ENCODE measurements at regions not wholly inside any gene's neighbourhood (a gene's known extent, or its start where the extent isn't known, plus 50 kb on each side); places are given as distances from the start of the nearest gene placed in this dataset.
"Not testable (repeated sequence)": the region's sequence is repeated elsewhere in the genome, so short reads cannot be mapped to it uniquely, and the experiment has no call there.

DNA sequence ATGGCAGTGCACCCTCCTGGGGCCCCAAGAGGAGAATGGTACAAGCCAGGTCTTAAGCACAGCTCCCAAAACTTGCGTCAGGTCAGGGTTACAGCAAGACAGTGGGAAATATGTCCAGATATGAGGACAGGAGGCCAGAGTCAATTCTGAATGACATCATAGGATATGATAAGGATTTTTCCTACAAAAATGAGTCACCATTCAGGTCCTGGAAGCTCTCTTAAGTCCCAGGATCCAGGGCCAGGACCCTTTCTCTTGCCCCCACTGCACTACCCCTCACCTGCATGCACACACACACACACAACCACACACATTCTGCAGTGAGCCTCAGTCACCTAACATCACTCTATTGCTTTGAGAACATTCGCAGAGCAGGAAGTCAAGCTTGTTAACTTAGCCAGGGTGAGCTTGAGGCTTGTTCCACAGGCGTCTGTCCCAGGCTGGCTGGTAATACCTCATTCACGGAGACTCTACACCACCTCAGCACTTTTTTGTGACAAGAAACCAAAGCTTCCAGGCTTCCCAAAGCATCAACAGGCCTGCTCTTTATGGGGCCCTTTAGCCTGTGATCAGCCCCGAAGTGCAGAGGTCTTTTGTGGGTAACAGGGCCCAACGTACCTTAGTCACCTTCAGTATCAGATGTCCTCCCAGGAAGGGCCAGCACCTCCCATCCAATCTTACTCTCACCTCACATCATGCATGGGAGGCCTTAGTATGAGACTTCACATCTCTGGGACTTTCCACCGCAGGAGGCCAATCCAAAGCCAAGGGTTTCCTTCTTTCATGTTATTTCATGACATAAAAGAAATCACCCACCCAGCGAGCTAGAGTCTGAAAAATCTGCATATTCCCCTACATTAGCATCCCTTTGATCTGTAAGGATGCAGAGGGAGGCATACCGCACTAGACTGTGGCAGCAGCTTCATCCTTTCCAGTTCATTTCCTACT is 74.0 kb upstream of the LIPC start:
- Histone ChIP-seq H3K4me1 (no peaks in the 10 kb centered on the region), H3K36me3 (no peaks in the 10 kb centered on the region), H3K27ac (no peak overlapping the region), H3K9me3 (no peaks in the 10 kb centered on the region), H3K27me3 (no peaks in the 10 kb centered on the region), H3K4me3 (no peak overlapping the region)
- peak in 1 of 2 donors; percentile 32 for DNase-seq
- no peak for TF ChIP-seq POLR2A (IDR thresholded peaks at IDR 0.05)
- TF ChIP-seq, protein P1, sequence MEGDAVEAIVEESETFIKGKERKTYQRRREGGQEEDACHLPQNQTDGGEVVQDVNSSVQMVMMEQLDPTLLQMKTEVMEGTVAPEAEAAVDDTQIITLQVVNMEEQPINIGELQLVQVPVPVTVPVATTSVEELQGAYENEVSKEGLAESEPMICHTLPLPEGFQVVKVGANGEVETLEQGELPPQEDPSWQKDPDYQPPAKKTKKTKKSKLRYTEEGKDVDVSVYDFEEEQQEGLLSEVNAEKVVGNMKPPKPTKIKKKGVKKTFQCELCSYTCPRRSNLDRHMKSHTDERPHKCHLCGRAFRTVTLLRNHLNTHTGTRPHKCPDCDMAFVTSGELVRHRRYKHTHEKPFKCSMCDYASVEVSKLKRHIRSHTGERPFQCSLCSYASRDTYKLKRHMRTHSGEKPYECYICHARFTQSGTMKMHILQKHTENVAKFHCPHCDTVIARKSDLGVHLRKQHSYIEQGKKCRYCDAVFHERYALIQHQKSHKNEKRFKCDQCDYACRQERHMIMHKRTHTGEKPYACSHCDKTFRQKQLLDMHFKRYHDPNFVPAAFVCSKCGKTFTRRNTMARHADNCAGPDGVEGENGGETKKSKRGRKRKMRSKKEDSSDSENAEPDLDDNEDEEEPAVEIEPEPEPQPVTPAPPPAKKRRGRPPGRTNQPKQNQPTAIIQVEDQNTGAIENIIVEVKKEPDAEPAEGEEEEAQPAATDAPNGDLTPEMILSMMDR (IDR thresholded peaks at IDR 0.05): no peak
- TF ChIP-seq EP300 (IDR thresholded peaks at IDR 0.05): no peak
- TF ChIP-seq POLR2AphosphoS5 (IDR thresholded peaks at IDR 0.05): no peak
- intact Hi-C loops (cut with DNase I; ENCODE audit: low total_unique reads): no loop called here
- 82 to 88% (median 87%) methylated on average over 9 of the region's 9 CpGs for WGBS, 5 donors

DNA sequence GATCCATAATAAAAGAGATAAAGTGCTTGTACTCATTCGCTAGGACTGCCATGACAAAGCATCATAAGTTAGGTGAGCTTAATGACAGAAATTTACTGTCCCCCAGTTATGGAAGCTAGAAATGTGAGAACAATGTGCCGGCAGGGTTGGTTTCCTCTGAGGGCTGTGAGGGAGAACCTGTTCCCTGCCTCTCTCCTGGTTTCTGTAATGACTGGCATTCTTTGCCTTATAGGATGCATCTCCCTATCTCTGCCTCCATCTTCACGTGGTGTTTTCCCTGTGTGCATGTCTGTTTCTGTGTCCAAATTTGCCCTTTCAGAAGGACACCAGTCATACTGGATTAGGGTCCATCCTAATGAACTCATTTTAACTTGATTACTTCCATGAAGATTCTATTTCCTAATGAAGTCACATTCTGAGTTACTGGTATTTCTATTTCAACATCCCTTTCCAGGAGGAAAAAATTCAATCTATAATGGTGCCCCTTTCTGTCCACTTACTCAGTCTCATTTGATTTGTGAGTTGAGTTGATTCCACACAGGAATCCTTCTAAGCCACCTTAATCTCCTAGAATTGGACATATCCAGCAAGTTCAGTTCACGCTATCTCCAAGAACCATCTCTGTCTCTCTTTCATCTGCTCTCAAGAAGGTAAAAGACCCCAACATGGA is 71.2 kb upstream of the LIPC start:
- H3K4me3 ChIP-seq: no peak overlapping the region
- no peaks in the 10 kb centered on the region for H3K36me3 ChIP-seq
- WGBS, 5 donors: 88 to 92% (median 90%) methylated on average over 4 of the region's 4 CpGs
- H3K27ac ChIP-seq: no peak overlapping the region
- H3K4me1 ChIP-seq: no peaks in the 10 kb centered on the region
- no peaks in the 10 kb centered on the region for H3K27me3 ChIP-seq
- intact Hi-C loops (cut with DNase I; ENCODE audit: low total_unique reads): no loop called here
- no peak for DNase-seq
- TF ChIP-seq POLR2AphosphoS5 (IDR thresholded peaks at IDR 0.05) (no peak), EP300 (IDR thresholded peaks at IDR 0.05) (no peak), POLR2A (IDR thresholded peaks at IDR 0.05) (no peak)
- TF ChIP-seq, protein P1 (IDR thresholded peaks at IDR 0.05): no peak
- H3K9me3 ChIP-seq: no peaks in the 10 kb centered on the region

DNA sequence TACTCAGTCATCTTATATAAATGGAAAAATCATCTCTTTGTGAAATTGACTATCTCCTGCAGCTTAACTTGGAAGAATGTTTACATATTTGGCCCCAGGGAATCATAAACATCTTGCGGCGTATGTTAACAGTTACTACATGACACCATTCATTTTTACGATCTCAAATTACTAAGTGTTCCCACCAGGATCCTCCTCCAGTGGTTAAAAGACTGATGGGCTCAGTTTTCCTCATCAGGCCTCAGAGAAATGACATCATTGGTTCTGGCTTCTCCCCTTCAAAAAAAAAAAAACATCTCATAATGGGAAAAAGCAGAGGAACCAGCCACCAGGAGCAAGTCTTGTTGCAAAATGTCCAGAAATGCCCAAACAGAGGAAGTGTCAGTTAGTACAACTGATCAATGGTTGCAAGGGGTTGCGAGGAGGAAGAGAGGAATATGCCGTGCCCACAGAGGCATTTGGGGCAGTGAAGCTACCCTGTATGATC is 70.5 kb upstream of the LIPC start:
- WGBS, 5 donors: 58 to 87% (median 77%) methylated on average over 5 of the region's 5 CpGs
- no peak for TF ChIP-seq POLR2AphosphoS5 (IDR thresholded peaks at IDR 0.05)
- no peak for TF ChIP-seq POLR2A (IDR thresholded peaks at IDR 0.05)
- no peak for TF ChIP-seq EP300 (IDR thresholded peaks at IDR 0.05)
- TF ChIP-seq, protein P1 (IDR thresholded peaks at IDR 0.05): no peak
- no peaks in the 10 kb centered on the region for H3K4me1 ChIP-seq
- intact Hi-C loops (cut with DNase I; ENCODE audit: low total_unique reads): no loop called here
- no peak overlapping the region for H3K27ac ChIP-seq
- no peak overlapping the region for H3K4me3 ChIP-seq
- peak in 1 of 2 donors; percentile 66 for DNase-seq
- no peaks in the 10 kb centered on the region for H3K36me3 ChIP-seq
- H3K9me3 ChIP-seq: no peaks in the 10 kb centered on the region
- no peaks in the 10 kb centered on the region for H3K27me3 ChIP-seq

DNA sequence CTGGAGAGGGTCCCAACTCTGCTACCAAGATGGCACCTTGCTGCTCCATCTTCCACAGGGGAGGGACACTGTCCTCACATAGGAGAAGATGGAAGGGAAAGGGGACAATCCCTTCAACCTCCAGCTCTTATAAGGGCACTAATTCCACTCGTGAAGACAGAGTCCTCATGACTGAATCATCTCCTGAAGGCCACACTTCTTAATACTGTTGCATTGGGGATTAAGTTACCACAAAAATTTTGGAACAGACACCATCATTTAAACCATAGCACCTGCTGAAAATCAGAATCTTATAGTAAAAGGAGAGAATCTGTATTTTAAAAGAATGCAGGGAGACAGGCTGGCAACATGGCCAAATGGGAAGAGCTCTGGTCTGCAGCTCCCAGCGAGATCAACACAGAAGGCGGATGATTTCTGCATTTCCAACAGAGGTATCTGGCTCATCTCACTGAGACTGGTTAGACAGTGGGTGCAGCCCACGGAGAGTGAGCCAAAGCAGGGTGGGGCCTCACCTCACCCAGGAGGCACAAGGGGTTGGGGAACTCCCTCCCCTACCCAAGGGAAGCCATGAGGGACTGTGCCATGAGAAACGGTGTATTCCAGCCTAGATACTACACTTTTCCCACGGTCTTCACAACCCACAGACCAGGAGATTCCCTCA is 69.4 kb upstream of the LIPC start:
- Histone ChIP-seq H3K27me3 (no peaks in the 10 kb centered on the region), H3K27ac (no peak overlapping the region), H3K4me3 (no peak overlapping the region), H3K36me3 (no peaks in the 10 kb centered on the region), H3K9me3 (no peaks in the 10 kb centered on the region), H3K4me1 (no peaks in the 10 kb centered on the region)
- 65 to 82% (median 74%) methylated on average over 6 of the region's 6 CpGs for WGBS, 5 donors
- TF ChIP-seq POLR2A (IDR thresholded peaks at IDR 0.05): no peak
- no peak for TF ChIP-seq EP300 (IDR thresholded peaks at IDR 0.05)
- no peak for TF ChIP-seq POLR2AphosphoS5 (IDR thresholded peaks at IDR 0.05)
- TF ChIP-seq, protein P1 (IDR thresholded peaks at IDR 0.05): no peak
- no peak for DNase-seq
- intact Hi-C loops (cut with DNase I; ENCODE audit: low total_unique reads): no loop called here

DNA sequence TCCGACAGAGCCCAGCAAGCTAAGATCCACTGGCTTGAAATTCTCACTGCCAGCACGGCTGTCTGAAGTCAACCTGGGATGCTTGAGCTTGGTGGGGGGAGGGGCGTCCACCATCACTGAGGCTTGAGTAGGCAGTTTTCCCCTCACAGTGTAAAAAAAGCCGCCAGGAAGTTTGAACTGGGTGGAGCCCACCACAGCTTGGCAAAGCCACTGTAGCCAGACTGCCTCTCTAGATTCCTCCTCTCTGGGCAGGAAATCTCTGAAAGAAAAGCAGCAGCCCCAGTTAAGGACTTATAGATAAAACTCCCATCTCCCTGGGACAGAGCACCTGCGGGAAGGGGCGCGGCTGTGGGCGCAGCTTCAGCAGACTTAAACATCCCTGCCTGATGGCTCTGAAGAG is 68.7 kb upstream of the LIPC start:
- H3K4me3 ChIP-seq; H3K36me3 ChIP-seq; H3K27ac ChIP-seq; H3K9me3 ChIP-seq; DNase-seq; H3K27me3 ChIP-seq; intact Hi-C loops (cut with DNase I; ENCODE audit: low total_unique reads); H3K4me1 ChIP-seq: not testable (repeated sequence)
- 50 to 69% (median 63%) methylated on average over 6 to 8 of the region's 8 CpGs for whole genome bisulfite sequencing, 5 donors

DNA sequence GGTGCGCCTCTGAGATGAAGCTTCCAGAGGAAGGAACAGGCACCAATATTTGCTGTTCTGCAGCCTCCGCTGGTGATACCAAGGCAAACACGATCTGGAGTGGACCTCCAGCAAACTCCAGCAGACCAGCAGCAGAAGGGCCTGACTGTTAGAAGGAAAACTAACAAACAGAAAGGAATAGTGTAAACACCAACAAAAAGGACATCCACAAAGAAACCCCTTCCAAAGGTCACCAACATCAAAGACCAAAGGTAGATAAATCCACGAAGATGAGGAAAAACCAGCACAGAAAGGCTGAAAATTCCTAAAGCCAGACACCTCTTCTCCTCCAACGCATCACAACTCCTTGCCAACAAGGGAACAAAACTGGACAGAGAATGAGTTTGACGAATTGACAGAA is 68.1 kb upstream of the LIPC start:
- 80 to 90% (median 84%) methylated on average over 6 of the region's 6 CpGs for WGBS, 5 donors
- H3K27ac ChIP-seq; H3K4me1 ChIP-seq; H3K36me3 ChIP-seq; intact Hi-C loops (cut with DNase I; ENCODE audit: low total_unique reads); H3K27me3 ChIP-seq; H3K4me3 ChIP-seq; DNase-seq; H3K9me3 ChIP-seq: not testable (repeated sequence)
